Esophagus squamous epithelium (tissue), 4 donors: ENCODE measurements at regions not wholly inside any gene's neighbourhood (a gene's known extent, or its start where the extent isn't known, plus 50 kb on each side); places are given as distances from the start of the nearest gene placed in this dataset.

Experiments used
- POLR2A ChIP-seq, 4 donors: fragments of 450-650 bp; IDR thresholded peaks; one replicate each; pipeline ENCODE4 v1.6.1; 2017; ENCODE audit warnings: antibody characterized with exemption in 4 of 4, mild to moderate bottlenecking in 4 of 4, moderate library complexity in 3 of 4
- TF ChIP-seq, protein P1 (sequence below), 6 experiments: fragments of 450-650 bp in 4 of 6; fragments of 200-600 bp in 2 of 6; sonication (generic) in 2 of 6; IDR thresholded peaks; one replicate each; pipeline ENCODE4 v1.5.1; 2016 to 2019; ENCODE audit warnings: antibody characterized with exemption in 6 of 6, mild to moderate bottlenecking in 4 of 6, moderate library complexity in 4 of 6

GRCh38 chr12:130286041-130286440, 51.6 kb upstream of the PIWIL1 start:
- TF ChIP-seq, protein P1, sequence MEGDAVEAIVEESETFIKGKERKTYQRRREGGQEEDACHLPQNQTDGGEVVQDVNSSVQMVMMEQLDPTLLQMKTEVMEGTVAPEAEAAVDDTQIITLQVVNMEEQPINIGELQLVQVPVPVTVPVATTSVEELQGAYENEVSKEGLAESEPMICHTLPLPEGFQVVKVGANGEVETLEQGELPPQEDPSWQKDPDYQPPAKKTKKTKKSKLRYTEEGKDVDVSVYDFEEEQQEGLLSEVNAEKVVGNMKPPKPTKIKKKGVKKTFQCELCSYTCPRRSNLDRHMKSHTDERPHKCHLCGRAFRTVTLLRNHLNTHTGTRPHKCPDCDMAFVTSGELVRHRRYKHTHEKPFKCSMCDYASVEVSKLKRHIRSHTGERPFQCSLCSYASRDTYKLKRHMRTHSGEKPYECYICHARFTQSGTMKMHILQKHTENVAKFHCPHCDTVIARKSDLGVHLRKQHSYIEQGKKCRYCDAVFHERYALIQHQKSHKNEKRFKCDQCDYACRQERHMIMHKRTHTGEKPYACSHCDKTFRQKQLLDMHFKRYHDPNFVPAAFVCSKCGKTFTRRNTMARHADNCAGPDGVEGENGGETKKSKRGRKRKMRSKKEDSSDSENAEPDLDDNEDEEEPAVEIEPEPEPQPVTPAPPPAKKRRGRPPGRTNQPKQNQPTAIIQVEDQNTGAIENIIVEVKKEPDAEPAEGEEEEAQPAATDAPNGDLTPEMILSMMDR (IDR thresholded peaks at IDR 0.05), result no peak
- TF ChIP-seq POLR2A (IDR thresholded peaks at IDR 0.05), result no peak
